ENCODE measurements at regions not wholly inside any gene's neighbourhood (a gene's known extent, or its start where the extent isn't known, plus 50 kb on each side); places are given as distances from the start of the nearest gene placed in this dataset.

GRCh38 chr16:60636117-60636516 lies 1400.1 kb downstream of the CDH8 start:
- ChIA-PET POLR2A (no interaction called here), CTCF (no interaction called here)
- WGBS (ENCODE audit: low lambda C conversion rate): 57% methylated on average over 5 of the region's 5 CpGs
- H3K4me2 ChIP-seq: no peak overlapping the region
- no peak overlapping the region for H3K27ac ChIP-seq (ENCODE audit: low read depth in 2 of 2, low read length in 1 of 2)
- H3K9me3 ChIP-seq: no peaks in the 10 kb centered on the region
- no peaks in the 10 kb centered on the region for H3K27me3 ChIP-seq (ENCODE audit: insufficient read depth)
- no peaks in the 10 kb centered on the region for H3K79me2 ChIP-seq (ENCODE audit: insufficient read depth)
- no peaks in the 10 kb centered on the region for H3K9me2 ChIP-seq
- no peak overlapping the region for H3K4me3 ChIP-seq (ENCODE audit: low read depth in 2 of 2, low read length in 1 of 2)
- H3F3A ChIP-seq (replicated peaks; ENCODE audit: insufficient read depth): no peaks in the 10 kb centered on the region
- DNase-seq: no peak
- no peaks in the 10 kb centered on the region for H3K36me3 ChIP-seq (replicated peaks in 1 of 2; ENCODE audit: control insufficient read depth in 1 of 2, insufficient read depth in 2 of 2, low read length in 1 of 2)
- no peak overlapping the region for H3K9ac ChIP-seq
- H4K20me1 ChIP-seq (ENCODE audit: insufficient read depth): no peaks in the 10 kb centered on the region
- no peaks in the 10 kb centered on the region for H3K4me1 ChIP-seq (ENCODE audit: control insufficient read depth in 1 of 2, insufficient read depth in 2 of 2, low read depth in 1 of 2, low read length in 1 of 2)
- no peak for TF ChIP-seq NFIC (IDR thresholded peaks at IDR 0.05; ENCODE audit: borderline replicate concordance)
- TF ChIP-seq, protein P1, sequence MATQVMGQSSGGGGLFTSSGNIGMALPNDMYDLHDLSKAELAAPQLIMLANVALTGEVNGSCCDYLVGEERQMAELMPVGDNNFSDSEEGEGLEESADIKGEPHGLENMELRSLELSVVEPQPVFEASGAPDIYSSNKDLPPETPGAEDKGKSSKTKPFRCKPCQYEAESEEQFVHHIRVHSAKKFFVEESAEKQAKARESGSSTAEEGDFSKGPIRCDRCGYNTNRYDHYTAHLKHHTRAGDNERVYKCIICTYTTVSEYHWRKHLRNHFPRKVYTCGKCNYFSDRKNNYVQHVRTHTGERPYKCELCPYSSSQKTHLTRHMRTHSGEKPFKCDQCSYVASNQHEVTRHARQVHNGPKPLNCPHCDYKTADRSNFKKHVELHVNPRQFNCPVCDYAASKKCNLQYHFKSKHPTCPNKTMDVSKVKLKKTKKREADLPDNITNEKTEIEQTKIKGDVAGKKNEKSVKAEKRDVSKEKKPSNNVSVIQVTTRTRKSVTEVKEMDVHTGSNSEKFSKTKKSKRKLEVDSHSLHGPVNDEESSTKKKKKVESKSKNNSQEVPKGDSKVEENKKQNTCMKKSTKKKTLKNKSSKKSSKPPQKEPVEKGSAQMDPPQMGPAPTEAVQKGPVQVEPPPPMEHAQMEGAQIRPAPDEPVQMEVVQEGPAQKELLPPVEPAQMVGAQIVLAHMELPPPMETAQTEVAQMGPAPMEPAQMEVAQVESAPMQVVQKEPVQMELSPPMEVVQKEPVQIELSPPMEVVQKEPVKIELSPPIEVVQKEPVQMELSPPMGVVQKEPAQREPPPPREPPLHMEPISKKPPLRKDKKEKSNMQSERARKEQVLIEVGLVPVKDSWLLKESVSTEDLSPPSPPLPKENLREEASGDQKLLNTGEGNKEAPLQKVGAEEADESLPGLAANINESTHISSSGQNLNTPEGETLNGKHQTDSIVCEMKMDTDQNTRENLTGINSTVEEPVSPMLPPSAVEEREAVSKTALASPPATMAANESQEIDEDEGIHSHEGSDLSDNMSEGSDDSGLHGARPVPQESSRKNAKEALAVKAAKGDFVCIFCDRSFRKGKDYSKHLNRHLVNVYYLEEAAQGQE (IDR thresholded peaks at IDR 0.05; ENCODE audit: low read depth, low read length): no peak
- TF ChIP-seq IRF3 (IDR thresholded peaks at IDR 0.05; ENCODE audit: low read depth, low read length): no peak
- no peak overlapping the region for H2AFZ ChIP-seq (ENCODE audit: low read depth)

DNA sequence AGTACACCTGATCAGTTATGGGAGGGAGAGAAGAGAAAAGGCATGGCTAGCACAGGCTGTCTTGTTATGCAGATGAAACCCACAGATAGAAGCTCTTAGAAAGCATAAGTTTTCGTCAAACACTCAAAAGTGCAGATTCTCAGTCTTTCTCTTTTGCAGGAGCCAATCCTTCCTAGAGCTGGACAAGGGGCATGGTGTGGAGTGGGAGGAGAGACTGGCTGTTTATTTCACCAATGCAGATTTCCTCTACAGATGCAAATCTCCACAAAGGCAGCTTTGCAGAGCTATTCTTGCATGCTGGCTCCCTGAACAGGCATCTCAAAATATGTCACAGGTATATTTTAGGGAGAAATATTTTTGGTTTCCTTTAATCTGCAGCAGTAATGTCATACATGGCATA lies 1400.7 kb downstream of the CDH8 start:
- whole genome bisulfite sequencing (ENCODE audit: low lambda C conversion rate): 12% methylated on average over 1 of the region's 1 CpG
- no peak overlapping the region for H3K9ac ChIP-seq
- TF ChIP-seq, protein P2, sequence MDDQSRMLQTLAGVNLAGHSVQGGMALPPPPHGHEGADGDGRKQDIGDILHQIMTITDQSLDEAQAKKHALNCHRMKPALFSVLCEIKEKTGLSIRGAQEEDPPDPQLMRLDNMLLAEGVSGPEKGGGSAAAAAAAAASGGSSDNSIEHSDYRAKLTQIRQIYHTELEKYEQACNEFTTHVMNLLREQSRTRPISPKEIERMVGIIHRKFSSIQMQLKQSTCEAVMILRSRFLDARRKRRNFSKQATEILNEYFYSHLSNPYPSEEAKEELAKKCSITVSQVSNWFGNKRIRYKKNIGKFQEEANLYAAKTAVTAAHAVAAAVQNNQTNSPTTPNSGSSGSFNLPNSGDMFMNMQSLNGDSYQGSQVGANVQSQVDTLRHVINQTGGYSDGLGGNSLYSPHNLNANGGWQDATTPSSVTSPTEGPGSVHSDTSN (IDR thresholded peaks at IDR 0.05): no peak
- TF ChIP-seq IRF3 (IDR thresholded peaks at IDR 0.05; ENCODE audit: low read depth, low read length): no peak
- no peak for TF ChIP-seq POLR2AphosphoS5 (IDR thresholded peaks at IDR 0.05; ENCODE audit: low read depth, low read length)
- no peak for TF ChIP-seq SMC3 (IDR thresholded peaks at IDR 0.05; ENCODE audit: low read depth, low read length)
- no peak for TF ChIP-seq TAF1 (IDR thresholded peaks at IDR 0.05; ENCODE audit: borderline replicate concordance, low read depth, low read length)
- TF ChIP-seq TCF12 (IDR thresholded peaks at IDR 0.05): no peak
- TF ChIP-seq RAD21 (IDR thresholded peaks at IDR 0.05; ENCODE audit: low read length): no peak
- no peak overlapping the region for H3K4me3 ChIP-seq (ENCODE audit: low read depth in 2 of 2, low read length in 1 of 2)
- H4K20me1 ChIP-seq (ENCODE audit: insufficient read depth): no peaks in the 10 kb centered on the region
- no peaks in the 10 kb centered on the region for H3K4me1 ChIP-seq (ENCODE audit: control insufficient read depth in 1 of 2, insufficient read depth in 2 of 2, low read depth in 1 of 2, low read length in 1 of 2)
- no peak for DNase-seq
- H3K36me3 ChIP-seq (replicated peaks in 1 of 2; ENCODE audit: control insufficient read depth in 1 of 2, insufficient read depth in 2 of 2, low read length in 1 of 2): no peaks in the 10 kb centered on the region
- no peaks in the 10 kb centered on the region for H3K9me2 ChIP-seq
- H3K4me2 ChIP-seq: no peak overlapping the region
- no peaks in the 10 kb centered on the region for H3K79me2 ChIP-seq (ENCODE audit: insufficient read depth)
- H2AFZ ChIP-seq (ENCODE audit: low read depth): no peak overlapping the region
- POLR2A ChIA-PET: no interaction called here
- H3F3A ChIP-seq (replicated peaks; ENCODE audit: insufficient read depth): no peaks in the 10 kb centered on the region
- H3K27me3 ChIP-seq (ENCODE audit: insufficient read depth): no peaks in the 10 kb centered on the region
- 0 out of 2 replicates have a peak, but pooled peaks cover 5% of the 10 kb centered on the region for H3K9me3 ChIP-seq
- CTCF ChIA-PET: no interaction called here
- no peak overlapping the region for H3K27ac ChIP-seq (ENCODE audit: low read depth in 2 of 2, low read length in 1 of 2)

All from SK-N-SH (cell line).